WERI-Rb-1 (cell line): ENCODE measurements at regions not wholly inside any gene's neighbourhood (a gene's known extent, or its start where the extent isn't known, plus 50 kb on each side); places are given as distances from the start of the nearest gene placed in this dataset.

ENCODE experiments used
- DNase-seq: peaks from one replicate; pipeline ENCODE4 v3.0.0-alpha.2; 2020
- H3K27ac ChIP-seq: fragments of 250-450 bp; sonication (Bioruptor Pico); 2 replicates; pipeline ENCODE4 v1.5.1; 2020; ENCODE audit warnings: mild to moderate bottlenecking, moderate library complexity
- H3K27me3 ChIP-seq: fragments of 250-450 bp; sonication (Bioruptor Pico); 2 replicates; pipeline ENCODE4 v1.5.1; 2021; ENCODE audit warnings: mild to moderate bottlenecking, low read depth, moderate library complexity; ENCODE audit not compliant: insufficient read depth, severe bottlenecking
- H3K36me3 ChIP-seq: fragments of 250-450 bp; sonication (Bioruptor Pico); 2 replicates; pipeline ENCODE4 v1.5.1; 2020; ENCODE audit warnings: mild to moderate bottlenecking, moderate library complexity
- H3K4me3 ChIP-seq: 2 replicates; pipeline ENCODE4 v1.5.1; 2011; ENCODE audit warnings: low read depth, mild to moderate bottlenecking, control low read depth, low read length
- H3K9me3 ChIP-seq: fragments of 250-450 bp; sonication (Bioruptor Pico); 2 replicates; pipeline ENCODE4 v1.5.1; 2021; ENCODE audit warnings: mild to moderate bottlenecking, moderate library complexity; ENCODE audit not compliant: severe bottlenecking
- TF ChIP-seq, protein P1 (sequence below): IDR thresholded peaks from 2 replicates; pipeline ENCODE4 v1.5.1; 2011; ENCODE audit warnings: low read depth, mild to moderate bottlenecking, control low read depth, inconsistent platforms, low read length

DNA sequence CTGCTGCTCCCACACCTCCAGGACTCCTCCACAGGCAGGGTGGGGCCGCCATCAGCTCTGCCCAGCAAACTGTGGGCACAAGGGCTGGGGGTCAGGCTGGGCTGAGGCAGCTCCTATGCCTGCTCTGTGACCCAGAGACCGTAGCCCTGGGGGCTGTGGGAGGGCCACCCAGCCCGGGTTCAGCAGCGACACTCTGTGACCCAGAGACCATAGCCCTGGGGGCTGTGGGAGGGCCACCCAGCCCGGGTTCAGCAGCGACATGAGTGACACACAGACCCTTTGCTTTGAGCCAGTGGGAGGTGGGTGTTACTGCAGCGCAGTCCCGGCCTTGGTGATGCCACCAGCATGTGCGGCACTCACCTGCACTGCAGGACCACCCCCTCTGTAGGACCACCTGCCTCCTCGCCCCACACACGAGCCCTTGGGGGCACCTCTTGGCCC lies 118.9 kb upstream of the LPCAT1 start:
- TF ChIP-seq, protein P1, sequence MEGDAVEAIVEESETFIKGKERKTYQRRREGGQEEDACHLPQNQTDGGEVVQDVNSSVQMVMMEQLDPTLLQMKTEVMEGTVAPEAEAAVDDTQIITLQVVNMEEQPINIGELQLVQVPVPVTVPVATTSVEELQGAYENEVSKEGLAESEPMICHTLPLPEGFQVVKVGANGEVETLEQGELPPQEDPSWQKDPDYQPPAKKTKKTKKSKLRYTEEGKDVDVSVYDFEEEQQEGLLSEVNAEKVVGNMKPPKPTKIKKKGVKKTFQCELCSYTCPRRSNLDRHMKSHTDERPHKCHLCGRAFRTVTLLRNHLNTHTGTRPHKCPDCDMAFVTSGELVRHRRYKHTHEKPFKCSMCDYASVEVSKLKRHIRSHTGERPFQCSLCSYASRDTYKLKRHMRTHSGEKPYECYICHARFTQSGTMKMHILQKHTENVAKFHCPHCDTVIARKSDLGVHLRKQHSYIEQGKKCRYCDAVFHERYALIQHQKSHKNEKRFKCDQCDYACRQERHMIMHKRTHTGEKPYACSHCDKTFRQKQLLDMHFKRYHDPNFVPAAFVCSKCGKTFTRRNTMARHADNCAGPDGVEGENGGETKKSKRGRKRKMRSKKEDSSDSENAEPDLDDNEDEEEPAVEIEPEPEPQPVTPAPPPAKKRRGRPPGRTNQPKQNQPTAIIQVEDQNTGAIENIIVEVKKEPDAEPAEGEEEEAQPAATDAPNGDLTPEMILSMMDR = no peak
- Histone ChIP-seq H3K4me3 (no peak overlapping the region), H3K27me3 (peaks cover 28% of the 10 kb centered on the region), H3K27ac (no peak overlapping the region), H3K36me3 (no peaks in the 10 kb centered on the region), H3K9me3 (peaks cover 4% of the 10 kb centered on the region)
- DNase-seq = no peak

DNA sequence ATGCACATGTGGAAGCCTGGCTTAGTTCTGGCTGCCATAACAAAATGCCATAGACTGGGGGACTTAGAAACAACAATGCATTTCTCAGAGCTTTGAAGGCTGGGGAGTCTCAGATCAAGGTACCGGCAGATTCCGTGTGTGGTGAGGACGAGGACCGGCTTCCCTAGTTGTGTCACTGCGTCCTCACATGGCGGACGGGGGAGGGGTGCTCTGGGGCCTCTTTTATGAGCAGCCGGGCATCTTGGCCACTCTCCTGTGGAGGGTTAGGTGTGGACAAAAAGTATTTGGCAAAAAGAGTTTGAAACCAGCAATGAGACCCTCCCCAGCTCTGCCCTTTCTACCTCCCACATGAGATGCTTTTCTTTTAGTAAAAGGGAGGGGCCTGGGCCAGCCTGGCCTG lies 118.5 kb upstream of the LPCAT1 start:
- H3K9me3 ChIP-seq = peaks cover 4% of the 10 kb centered on the region
- H3K4me3 ChIP-seq = no peak overlapping the region
- TF ChIP-seq, protein P1 = no peak
- DNase-seq = no peak
- peaks cover 28% of the 10 kb centered on the region for H3K27me3 ChIP-seq
- H3K36me3 ChIP-seq = no peaks in the 10 kb centered on the region
- no peak overlapping the region for H3K27ac ChIP-seq

DNA sequence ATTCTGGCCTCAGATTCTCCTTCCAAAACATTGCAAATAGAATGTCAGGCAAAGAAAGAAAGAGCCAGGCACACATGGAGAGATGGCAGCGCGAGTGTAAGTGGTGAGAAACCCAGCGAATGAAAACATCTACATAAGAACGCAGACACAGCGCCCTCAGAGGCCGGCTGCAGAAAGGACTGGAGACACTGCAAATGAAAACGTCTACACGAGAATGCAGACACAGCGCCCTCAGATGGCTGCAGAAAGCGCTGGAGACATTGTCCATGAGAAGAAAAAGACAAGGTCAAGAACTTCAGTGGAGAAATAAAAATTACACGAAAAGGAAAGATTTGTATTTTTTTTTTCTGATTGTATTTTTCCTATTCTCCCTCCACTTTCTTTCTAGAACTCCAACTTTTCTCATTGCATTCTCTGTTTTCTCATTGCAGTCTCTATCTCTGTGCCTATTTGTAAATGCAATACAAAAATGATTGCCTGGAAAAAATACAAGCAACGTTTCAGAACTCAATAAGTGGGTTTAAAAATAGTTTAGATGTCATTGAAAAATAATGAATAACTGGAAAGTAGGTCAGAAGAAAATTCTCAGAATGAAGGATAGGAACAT lies 117.9 kb upstream of the LPCAT1 start:
- TF ChIP-seq, protein P1 = peak; percentile 95
- Histone ChIP-seq H3K4me3 (no peak overlapping the region), H3K36me3 (no peaks in the 10 kb centered on the region), H3K27ac (no peak overlapping the region), H3K27me3 (peaks cover 28% of the 10 kb centered on the region), H3K9me3 (peaks cover 4% of the 10 kb centered on the region)
- peak; percentile 92 for DNase-seq

DNA sequence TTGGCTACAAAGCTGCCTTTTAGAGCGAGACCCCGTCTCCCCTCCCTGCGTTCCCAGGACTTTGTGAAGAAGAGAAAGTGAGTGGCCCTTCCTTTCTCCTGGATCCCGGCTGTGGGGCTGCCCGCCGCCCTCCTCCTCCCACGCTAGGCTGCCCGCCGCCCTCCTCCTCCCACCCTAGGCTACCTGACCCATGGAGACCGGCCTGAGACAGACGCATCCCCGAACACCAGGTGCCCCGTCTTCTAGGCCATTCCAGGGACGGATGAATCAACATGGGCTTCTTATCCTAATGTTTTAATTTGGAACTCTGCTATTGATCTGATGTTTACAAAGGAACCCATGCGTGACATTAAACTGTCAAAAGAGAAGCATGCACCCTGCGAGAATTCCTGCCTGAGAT lies 117.3 kb upstream of the LPCAT1 start:
- peaks cover 27% of the 10 kb centered on the region for H3K27me3 ChIP-seq

DNA sequence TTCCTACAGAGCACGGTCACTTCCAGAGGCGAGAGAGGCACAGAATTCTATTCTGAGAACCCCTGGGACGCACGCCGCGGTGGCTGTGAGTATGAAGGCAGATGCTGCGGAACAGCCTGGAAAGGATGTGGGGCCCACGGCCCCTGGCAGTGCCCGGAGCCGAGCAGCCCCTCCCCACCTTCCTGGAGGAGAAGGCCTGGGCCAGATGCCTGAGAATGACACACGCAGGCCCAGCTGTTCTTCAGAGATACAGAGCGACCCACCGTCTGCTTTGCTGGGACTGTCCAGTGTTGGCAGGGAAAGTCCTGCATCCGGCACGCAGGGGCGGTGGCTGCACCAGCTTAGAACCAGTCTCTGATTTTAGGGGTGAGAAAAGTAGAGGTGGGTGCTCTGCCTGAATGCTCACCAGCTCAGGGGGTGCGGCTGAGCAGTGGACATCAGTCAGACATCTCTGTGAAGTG lies 116.7 kb upstream of the LPCAT1 start:
- H3K27ac ChIP-seq = no peak overlapping the region
- peaks cover 23% of the 10 kb centered on the region for H3K27me3 ChIP-seq
- no peak overlapping the region for H3K4me3 ChIP-seq
- no peaks in the 10 kb centered on the region for H3K9me3 ChIP-seq
- TF ChIP-seq, protein P1 = no peak
- H3K36me3 ChIP-seq = no peaks in the 10 kb centered on the region
- DNase-seq = no peak

More for the DNA sequence above, 117.3 kb upstream of the LPCAT1 start:
- H3K27ac ChIP-seq = no peak overlapping the region
- H3K9me3 ChIP-seq = peaks cover 2% of the 10 kb centered on the region
- no peak for DNase-seq
- no peaks in the 10 kb centered on the region for H3K36me3 ChIP-seq
- TF ChIP-seq, protein P1 = no peak
- no peak overlapping the region for H3K4me3 ChIP-seq

DNA sequence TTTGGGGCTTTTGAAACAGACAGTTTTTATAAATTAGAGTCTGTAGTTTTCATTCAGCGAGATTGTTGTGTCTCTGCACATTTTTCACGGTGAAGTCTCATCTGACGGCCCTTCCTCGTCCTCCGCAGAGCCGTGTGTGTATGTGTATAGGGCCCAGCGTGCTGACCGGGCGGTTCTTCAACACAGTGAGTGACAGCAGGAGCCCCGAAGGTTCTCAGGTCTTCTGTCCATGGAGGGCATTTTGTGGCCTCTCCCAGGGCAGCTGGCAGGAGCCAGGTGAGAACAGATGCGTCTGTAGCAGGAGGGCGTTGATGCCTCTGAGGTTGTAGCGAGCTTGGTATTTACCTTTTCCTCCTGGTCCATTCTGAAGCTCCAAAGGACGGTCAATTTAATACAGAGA lies 116.0 kb upstream of the LPCAT1 start:
- no peak for DNase-seq
- TF ChIP-seq, protein P1 = no peak
- Histone ChIP-seq H3K27me3 (peaks cover 18% of the 10 kb centered on the region), H3K9me3 (no peaks in the 10 kb centered on the region), H3K4me3 (no peak overlapping the region), H3K36me3 (no peaks in the 10 kb centered on the region), H3K27ac (no peak overlapping the region)
